ENCODE measurements at regions not wholly inside any gene's neighbourhood (a gene's known extent, or its start where the extent isn't known, plus 50 kb on each side); places are given as distances from the start of the nearest gene placed in this dataset.
"Not testable (repeated sequence)": the region's sequence is repeated elsewhere in the genome, so short reads cannot be mapped to it uniquely, and the experiment has no call there.

DNA sequence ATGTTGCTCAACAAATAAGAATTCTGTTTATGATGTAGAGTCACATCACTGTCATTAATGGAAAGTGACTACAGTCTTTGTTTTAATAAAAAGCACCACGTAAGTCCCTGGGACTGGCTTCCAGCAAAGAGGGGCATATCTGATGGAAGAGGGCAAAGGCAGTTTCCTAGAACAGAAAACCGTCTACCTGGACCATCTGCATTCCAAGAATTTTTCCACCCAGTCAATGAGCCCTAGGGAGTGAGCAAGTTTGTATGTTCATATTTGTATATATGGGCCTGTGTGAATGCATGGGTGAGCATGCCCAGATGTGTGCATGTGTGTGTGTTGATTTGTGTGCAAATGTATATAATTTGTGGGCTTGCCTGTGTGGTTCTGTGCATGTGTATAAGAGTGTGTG lies 156.8 kb upstream of the SEMA6A start:
- Mint-ChIP-seq H3K27me3 (ENCODE audit: insufficient read depth) (no peaks in the 10 kb centered on the region; the same call in 1 of the 2 replicates), H3K27ac (no peak overlapping the region), H3K9me3 (peaks cover 32% of the 10 kb centered on the region), H3K36me3 (ENCODE audit: low read depth) (no peaks in the 10 kb centered on the region), H3K4me1 (ENCODE audit: low read depth) (no peaks in the 10 kb centered on the region), H3K4me3 (no peak overlapping the region)
- TF ChIP-seq, protein P1, sequence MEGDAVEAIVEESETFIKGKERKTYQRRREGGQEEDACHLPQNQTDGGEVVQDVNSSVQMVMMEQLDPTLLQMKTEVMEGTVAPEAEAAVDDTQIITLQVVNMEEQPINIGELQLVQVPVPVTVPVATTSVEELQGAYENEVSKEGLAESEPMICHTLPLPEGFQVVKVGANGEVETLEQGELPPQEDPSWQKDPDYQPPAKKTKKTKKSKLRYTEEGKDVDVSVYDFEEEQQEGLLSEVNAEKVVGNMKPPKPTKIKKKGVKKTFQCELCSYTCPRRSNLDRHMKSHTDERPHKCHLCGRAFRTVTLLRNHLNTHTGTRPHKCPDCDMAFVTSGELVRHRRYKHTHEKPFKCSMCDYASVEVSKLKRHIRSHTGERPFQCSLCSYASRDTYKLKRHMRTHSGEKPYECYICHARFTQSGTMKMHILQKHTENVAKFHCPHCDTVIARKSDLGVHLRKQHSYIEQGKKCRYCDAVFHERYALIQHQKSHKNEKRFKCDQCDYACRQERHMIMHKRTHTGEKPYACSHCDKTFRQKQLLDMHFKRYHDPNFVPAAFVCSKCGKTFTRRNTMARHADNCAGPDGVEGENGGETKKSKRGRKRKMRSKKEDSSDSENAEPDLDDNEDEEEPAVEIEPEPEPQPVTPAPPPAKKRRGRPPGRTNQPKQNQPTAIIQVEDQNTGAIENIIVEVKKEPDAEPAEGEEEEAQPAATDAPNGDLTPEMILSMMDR (IDR thresholded peaks at IDR 0.05): no peak
- DNase-seq: no peak

DNA sequence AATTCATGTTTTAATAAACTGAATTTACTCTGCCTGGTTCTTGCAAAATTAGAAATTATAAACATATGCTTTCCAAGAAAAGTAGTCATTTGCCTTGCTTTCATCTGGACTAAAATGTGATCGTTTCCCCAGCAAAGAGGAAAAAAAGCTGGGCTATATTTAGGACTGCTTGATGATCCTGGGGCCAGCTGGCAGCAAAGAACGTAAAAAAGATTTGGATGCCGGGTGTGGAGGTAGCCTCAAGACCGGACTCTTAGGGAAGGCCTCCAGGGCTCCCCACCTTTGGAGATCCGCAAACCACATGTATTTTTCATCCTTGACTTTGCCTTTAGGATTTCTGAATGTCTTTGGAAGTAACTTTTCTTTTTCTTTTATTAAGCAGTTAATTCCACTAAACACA lies 156.1 kb upstream of the SEMA6A start:
- Mint-ChIP-seq H3K4me1 (ENCODE audit: low read depth) (no peaks in the 10 kb centered on the region), H3K27ac (no peak overlapping the region), H3K36me3 (ENCODE audit: low read depth) (no peaks in the 10 kb centered on the region), H3K9me3 (peaks cover 28% of the 10 kb centered on the region), H3K27me3 (ENCODE audit: insufficient read depth) (no peaks in the 10 kb centered on the region; the same call in 1 of the 2 replicates), H3K4me3 (no peak overlapping the region)
- DNase-seq: no peak
- TF ChIP-seq, protein P1 (IDR thresholded peaks at IDR 0.05): no peak

GRCh38 chr5:116730185-116730584 lies 155.6 kb upstream of the SEMA6A start:
- no peaks in the 10 kb centered on the region; the same call in 1 of the 2 replicates for H3K27me3 Mint-ChIP-seq (ENCODE audit: insufficient read depth)
- H3K4me1 Mint-ChIP-seq (ENCODE audit: low read depth): no peaks in the 10 kb centered on the region
- no peak overlapping the region for H3K27ac Mint-ChIP-seq
- peaks cover 28% of the 10 kb centered on the region for H3K9me3 Mint-ChIP-seq
- no peak overlapping the region for H3K4me3 Mint-ChIP-seq
- no peak for DNase-seq
- H3K36me3 Mint-ChIP-seq (ENCODE audit: low read depth): no peaks in the 10 kb centered on the region
- TF ChIP-seq, protein P1 (IDR thresholded peaks at IDR 0.05): no peak

DNA sequence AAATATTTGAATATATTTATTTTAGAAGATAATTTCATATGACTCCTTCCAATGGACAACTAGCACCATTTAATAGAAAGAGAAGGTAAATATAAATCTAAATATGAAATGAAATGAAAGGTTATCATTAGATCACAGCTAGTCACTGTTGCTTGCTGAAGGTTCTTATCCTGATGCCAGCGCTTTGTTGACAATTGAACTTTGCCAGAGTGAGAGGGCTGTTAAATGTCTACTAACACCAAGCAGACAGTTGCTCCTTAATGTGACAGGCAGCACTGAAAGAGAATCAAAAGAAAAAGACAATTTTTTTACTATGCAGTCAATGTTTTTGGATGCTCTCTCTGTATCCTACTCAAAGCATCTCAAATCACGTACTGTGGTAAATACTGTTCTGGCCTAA lies 152.6 kb upstream of the SEMA6A start:
- Mint-ChIP-seq H3K27ac (no peak overlapping the region), H3K27me3 (ENCODE audit: insufficient read depth) (no peaks in the 10 kb centered on the region; the same call in none of the 2 replicates)
- TF ChIP-seq, protein P1 (IDR thresholded peaks at IDR 0.05): no peak

GRCh38 chr5:116726180-116726579 lies 151.6 kb upstream of the SEMA6A start:
- not testable (repeated sequence) for H3K27ac Mint-ChIP-seq; H3K4me1 Mint-ChIP-seq (ENCODE audit: low read depth); H3K36me3 Mint-ChIP-seq (ENCODE audit: low read depth)

More for the DNA sequence above, 152.6 kb upstream of the SEMA6A start:
- Mint-ChIP-seq H3K36me3 (ENCODE audit: low read depth) (no peaks in the 10 kb centered on the region), H3K4me3 (no peak overlapping the region), H3K4me1 (ENCODE audit: low read depth) (no peaks in the 10 kb centered on the region), H3K9me3 (peaks cover 21% of the 10 kb centered on the region)
- no peak for DNase-seq

GRCh38 chr5:116724971-116725370 lies 150.3 kb upstream of the SEMA6A start:
- Mint-ChIP-seq H3K9me3 (peaks cover 21% of the 10 kb centered on the region), H3K4me1 (ENCODE audit: low read depth) (no peaks in the 10 kb centered on the region), H3K27me3 (ENCODE audit: insufficient read depth) (no peaks in the 10 kb centered on the region; the same call in none of the 2 replicates), H3K36me3 (ENCODE audit: low read depth) (no peaks in the 10 kb centered on the region), H3K4me3 (no peak overlapping the region), H3K27ac (no peak overlapping the region)
- TF ChIP-seq, protein P1 (IDR thresholded peaks at IDR 0.05): no peak
- no peak for DNase-seq

More at GRCh38 chr5:116726180-116726579, 151.6 kb upstream of the SEMA6A start:
- DNase-seq; H3K4me3 Mint-ChIP-seq; H3K27me3 Mint-ChIP-seq (ENCODE audit: insufficient read depth): not testable (repeated sequence)
- H3K9me3 Mint-ChIP-seq: peaks cover 21% of the 10 kb centered on the region

Data from HFFc6 (cell line).